A549 (cell line): ENCODE measurements at regions not wholly inside any gene's neighbourhood (a gene's known extent, or its start where the extent isn't known, plus 50 kb on each side); places are given as distances from the start of the nearest gene placed in this dataset.

Experiments used
- CTCF ChIP-seq: fragments of >200 bp; sonication (Bioruptor Twin); formaldehyde crosslinking; IDR thresholded peaks from 3 replicates; pipeline ENCODE4 v1.5.1; 2016
- MAZ ChIP-seq: fragments of 150-350 bp; IDR thresholded peaks from 2 replicates; pipeline ENCODE4 v1.6.1; 2014; ENCODE audit warnings: antibody characterized with exemption, low read depth, low read length, borderline replicate concordance

DNA sequence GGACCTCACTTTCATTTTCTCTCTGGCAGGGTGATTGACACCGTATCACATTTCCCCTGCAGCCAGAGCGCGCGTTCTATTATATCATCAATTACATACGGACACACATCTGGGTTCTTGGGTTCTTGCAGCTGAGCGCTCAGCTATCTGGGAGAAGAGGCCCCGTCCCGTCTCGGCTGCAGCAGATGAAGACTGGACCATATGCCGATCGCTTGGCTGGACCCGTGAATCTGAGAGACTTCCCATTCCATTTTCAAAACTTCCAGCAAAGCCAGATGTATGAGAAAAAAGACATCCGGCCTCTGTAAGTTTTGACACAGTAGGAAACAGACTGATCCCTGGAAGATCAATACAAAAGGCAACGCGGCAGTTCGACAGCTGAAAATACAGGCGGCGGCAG, 99.8 kb downstream of the JCAD start:
- TF ChIP-seq CTCF = no peak
- no peak for TF ChIP-seq MAZ
